Mucosa of descending colon (tissue), 3 donors: ENCODE measurements at regions not wholly inside any gene's neighbourhood (a gene's known extent, or its start where the extent isn't known, plus 50 kb on each side); places are given as distances from the start of the nearest gene placed in this dataset.
A peak's percentile ranks its signal among the peaks of the same experiment; 100 is the strongest.

Source experiments
- ATAC-seq: fragments of 200-7000 bp; cut with Tn5 transposase; one replicate; pipeline ENCODE4 v1.9.1; 2020; ENCODE audit warnings: mild to moderate bottlenecking, moderate library complexity
- DNase-seq, 3 donors: peaks; one replicate each; pipeline ENCODE4 v3.0.0-alpha.2; 2020
- H3K36me3 ChIP-seq: fragments of 200-600 bp; one replicate; pipeline ENCODE4 v1.8.0; 2021; ENCODE audit warnings: low read depth, mild to moderate bottlenecking
- H3K4me1 ChIP-seq: fragments of 200-600 bp; one replicate; pipeline ENCODE4 v1.8.0; 2021; ENCODE audit warnings: low read depth, mild to moderate bottlenecking
- H3K4me3 ChIP-seq: fragments of 200-600 bp; one replicate; pipeline ENCODE4 v1.8.0; 2021; ENCODE audit warnings: mild to moderate bottlenecking
- H3K9me3 ChIP-seq: fragments of 200-600 bp; one replicate; pipeline ENCODE4 v1.8.0; 2021; ENCODE audit warnings: mild to moderate bottlenecking
- intact Hi-C, 2 donors: fragments of 100-400 bp; cut with DNase I in 1 of 2; cut with micrococcal nuclease in 1 of 2; formaldehyde crosslinking; loops; one replicate each; pipeline versions ENCODE4 v1.11.0 to v1.11.1; 2022; cut with DNase I, micrococcal nuclease
- TF ChIP-seq, protein P1 (sequence below): fragments of 200-600 bp; IDR thresholded peaks from one replicate; pipeline ENCODE4 v1.8.0; 2022; ENCODE audit warnings: antibody characterized with exemption, mild to moderate bottlenecking
- donor health status: DM: no; HTN: no; CAD: no; lungs with moderate emphysema.
- donor health status: DM: no; HTN: no; CAD: no.
- donor health status: DM: no; HTN: yes; CAD: no.

DNA sequence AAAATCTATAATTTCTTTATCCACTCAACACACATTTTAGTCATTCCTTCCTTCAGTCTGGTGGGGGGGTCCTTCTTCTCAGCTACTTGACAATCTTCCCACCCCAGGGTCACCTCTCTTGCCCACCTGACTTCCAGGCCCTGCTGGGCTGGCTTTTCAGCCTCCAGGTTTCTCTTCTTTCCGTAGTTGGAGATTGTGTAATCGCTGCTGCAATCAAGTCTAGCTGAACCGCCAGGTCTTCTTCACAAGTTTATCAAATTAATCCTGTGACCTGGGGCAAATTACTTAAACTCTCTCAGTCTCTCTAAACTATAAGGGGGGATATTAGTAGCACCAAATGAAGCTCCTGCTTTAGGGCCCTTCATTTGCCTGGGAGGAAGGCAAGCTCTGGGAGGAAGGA, 102.9 kb upstream of the TNIP3 start:
- ATAC-seq (no peak), DNase-seq (no peak)
- TF ChIP-seq, protein P1, sequence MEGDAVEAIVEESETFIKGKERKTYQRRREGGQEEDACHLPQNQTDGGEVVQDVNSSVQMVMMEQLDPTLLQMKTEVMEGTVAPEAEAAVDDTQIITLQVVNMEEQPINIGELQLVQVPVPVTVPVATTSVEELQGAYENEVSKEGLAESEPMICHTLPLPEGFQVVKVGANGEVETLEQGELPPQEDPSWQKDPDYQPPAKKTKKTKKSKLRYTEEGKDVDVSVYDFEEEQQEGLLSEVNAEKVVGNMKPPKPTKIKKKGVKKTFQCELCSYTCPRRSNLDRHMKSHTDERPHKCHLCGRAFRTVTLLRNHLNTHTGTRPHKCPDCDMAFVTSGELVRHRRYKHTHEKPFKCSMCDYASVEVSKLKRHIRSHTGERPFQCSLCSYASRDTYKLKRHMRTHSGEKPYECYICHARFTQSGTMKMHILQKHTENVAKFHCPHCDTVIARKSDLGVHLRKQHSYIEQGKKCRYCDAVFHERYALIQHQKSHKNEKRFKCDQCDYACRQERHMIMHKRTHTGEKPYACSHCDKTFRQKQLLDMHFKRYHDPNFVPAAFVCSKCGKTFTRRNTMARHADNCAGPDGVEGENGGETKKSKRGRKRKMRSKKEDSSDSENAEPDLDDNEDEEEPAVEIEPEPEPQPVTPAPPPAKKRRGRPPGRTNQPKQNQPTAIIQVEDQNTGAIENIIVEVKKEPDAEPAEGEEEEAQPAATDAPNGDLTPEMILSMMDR = no peak
- H3K4me3 ChIP-seq = no peak overlapping the region
- no peaks in the 10 kb centered on the region for H3K36me3 ChIP-seq
- H3K9me3 ChIP-seq = no peaks in the 10 kb centered on the region
- intact Hi-C loops = no loop called here
- no peaks in the 10 kb centered on the region for H3K4me1 ChIP-seq

DNA sequence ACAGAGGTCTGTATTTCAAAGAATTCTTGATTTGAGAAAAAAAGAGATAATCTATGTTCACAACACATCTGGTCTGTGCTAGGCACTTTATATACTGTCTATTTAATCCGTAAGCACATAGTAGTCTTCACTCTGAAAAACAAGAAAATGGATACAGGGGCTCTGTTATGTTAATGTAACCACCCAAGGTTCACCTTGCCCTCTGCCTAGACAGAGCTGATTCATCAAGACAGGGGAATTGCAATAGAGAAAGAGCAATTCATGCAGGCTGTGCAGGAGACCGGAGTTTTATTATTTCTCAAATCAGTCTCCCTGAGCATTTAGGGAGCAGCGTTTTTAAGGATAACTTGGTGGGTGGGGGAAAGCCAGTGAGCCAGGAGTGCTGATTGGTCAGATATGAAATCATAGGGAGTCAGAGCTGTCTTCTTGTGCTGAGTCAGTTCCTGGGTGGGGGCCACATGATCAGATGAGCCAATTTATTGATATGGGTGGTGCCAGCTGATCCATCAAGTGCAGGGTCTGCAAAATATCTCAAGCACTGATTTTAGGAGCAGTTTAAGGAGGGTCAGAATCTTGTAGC, 92.9 kb upstream of the TNIP3 start:
- TF ChIP-seq, protein P1 = no peak
- ATAC-seq = no peak
- intact Hi-C loops = no loop called here
- Histone ChIP-seq H3K4me1 (no peaks in the 10 kb centered on the region), H3K9me3 (no peaks in the 10 kb centered on the region), H3K4me3 (no peak overlapping the region), H3K36me3 (no peaks in the 10 kb centered on the region)
- no peak for DNase-seq

DNA sequence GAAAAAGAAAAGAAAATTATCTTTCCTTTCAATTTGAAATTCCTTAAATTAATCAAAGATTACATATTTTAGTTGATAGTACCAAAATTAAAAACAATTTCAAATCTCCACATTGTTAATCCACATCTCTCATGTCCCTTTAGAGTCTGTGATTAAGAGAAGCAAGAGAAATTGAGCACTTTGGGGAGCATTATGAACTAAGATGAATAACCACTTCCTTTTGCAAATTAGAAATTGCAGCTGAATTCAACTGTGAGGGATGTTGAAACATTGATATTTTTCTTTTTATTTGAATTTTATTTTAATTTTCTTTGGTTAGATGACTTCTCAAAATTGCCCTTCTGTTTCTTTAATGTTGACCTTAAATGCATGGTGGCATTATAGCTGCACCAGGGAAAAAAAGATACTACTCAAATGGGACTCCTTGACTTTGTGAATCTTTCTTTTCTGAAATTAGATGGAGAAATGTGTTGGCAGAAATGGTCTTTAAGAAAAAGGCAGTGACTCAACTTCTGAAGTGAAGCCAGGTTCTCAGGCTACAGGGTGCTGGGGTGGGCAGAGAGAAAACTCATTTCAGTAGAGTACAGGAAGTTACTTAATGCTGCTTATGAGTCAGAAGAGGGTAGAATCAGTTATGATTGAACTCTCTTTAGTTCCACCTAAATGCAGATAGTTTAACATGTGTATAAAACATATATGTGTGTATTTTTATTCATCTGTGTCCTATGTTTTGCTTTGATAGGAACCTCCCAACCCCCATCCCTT, 92.0 kb upstream of the TNIP3 start:
- TF ChIP-seq, protein P1 = no peak
- intact Hi-C loops = no loop called here

DNA sequence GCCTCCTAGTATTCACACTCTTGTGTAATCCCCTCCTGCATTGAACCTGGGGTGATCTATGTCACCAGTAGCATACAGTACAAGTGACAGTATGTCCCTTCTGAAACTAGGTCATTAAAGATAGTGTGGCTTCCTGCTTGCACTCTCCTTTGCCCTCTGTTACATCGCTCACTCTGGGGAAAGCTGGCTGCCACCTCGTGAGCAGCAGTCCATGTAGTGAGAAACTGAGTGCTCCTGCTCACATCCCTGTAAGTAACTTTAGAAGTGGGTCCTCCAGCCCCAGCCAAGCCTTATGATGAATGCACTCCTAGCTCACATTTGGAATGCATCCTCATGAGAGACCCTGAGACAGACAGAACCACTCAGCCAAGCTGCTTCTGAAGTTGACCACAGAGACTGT, 89.8 kb upstream of the TNIP3 start:
- no peaks in the 10 kb centered on the region for H3K36me3 ChIP-seq
- H3K9me3 ChIP-seq = no peaks in the 10 kb centered on the region
- no peaks in the 10 kb centered on the region for H3K4me1 ChIP-seq
- TF ChIP-seq, protein P1 = no peak
- intact Hi-C loops = loop anchor here in 1 of 2 donors (5.0 kb wide), 1 partner anchor 57 kb away; no protein-coding TSS in a partner anchor
- peak; percentile 76 for ATAC-seq
- H3K4me3 ChIP-seq = no peak overlapping the region
- peak in 1 of 3 donors; percentile 8 for DNase-seq

More for the DNA sequence above, 92.0 kb upstream of the TNIP3 start:
- peak; percentile 69 for ATAC-seq
- no peaks in the 10 kb centered on the region for H3K4me1 ChIP-seq
- no peaks in the 10 kb centered on the region for H3K36me3 ChIP-seq
- no peaks in the 10 kb centered on the region for H3K9me3 ChIP-seq
- no peak for DNase-seq
- no peak overlapping the region for H3K4me3 ChIP-seq

DNA sequence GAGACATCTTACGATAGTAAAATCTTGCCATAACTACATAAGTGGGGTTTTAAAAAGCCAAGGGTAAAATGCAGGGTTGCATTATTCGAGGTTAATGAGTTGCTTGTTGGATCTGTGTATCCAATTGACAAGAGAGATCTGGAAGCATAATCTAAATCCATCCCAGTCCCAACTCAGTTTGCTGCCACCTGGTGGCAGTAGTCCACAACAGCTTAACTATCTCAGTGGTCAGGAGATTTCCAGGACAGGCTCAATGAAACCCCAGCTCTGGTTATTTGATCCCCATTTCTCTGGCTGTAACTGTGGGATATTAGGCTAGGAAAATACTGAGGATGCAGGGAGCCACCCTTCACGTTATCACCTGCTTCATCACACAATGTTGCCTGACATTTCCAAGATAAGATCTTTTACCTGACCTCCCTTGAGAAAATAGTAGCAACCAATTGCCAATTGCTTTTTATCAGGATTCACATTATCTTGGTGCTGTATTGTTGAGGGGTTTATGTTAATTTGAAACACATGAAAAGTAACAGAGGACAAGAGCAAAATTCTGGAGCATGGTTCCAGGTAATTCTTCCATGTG, 88.2 kb upstream of the TNIP3 start:
- Histone ChIP-seq H3K4me1 (no peaks in the 10 kb centered on the region), H3K9me3 (no peaks in the 10 kb centered on the region), H3K4me3 (no peak overlapping the region), H3K36me3 (no peaks in the 10 kb centered on the region)
- ATAC-seq = peak; percentile 78
- TF ChIP-seq, protein P1 = peak; percentile 76
- intact Hi-C loops = loop anchor here in 1 of 2 donors (5.0 kb wide), 1 partner anchor 55 kb away; no protein-coding TSS in a partner anchor
- DNase-seq = peak in 2 of 3 donors; percentile 66 to 84
